ENCODE measurements at regions not wholly inside any gene's neighbourhood (a gene's known extent, or its start where the extent isn't known, plus 50 kb on each side); places are given as distances from the start of the nearest gene placed in this dataset.

- no peaks in the 10 kb centered on the region for H3F3A ChIP-seq (ENCODE audit: insufficient read depth, low read length)
- H3K4me2 ChIP-seq (ENCODE audit: low read length) = no peak overlapping the region
- H3K79me2 ChIP-seq (ENCODE audit: insufficient read depth, low read length) = no peaks in the 10 kb centered on the region
- H3K27me3 ChIP-seq (ENCODE audit: insufficient read depth, low read length) = 0 out of 2 replicates have a peak, but pooled peaks cover 6% of the 10 kb centered on the region
- H2AFZ ChIP-seq (ENCODE audit: low read length) = no peak overlapping the region
- H3K9me2 ChIP-seq (ENCODE audit: low read depth, low read length) = no peaks in the 10 kb centered on the region
- H3K9me3 ChIP-seq (ENCODE audit: low read length) = no peaks in the 10 kb centered on the region
- no peak overlapping the region for H3K4me3 ChIP-seq (ENCODE audit: low read depth, low read length, poor library complexity, severe bottlenecking)
- no peak overlapping the region for H3K27ac ChIP-seq (ENCODE audit: low read depth, low read length, poor library complexity, severe bottlenecking)
- no peaks in the 10 kb centered on the region for H4K20me1 ChIP-seq (ENCODE audit: insufficient read depth, low read length)
- H3K9ac ChIP-seq (ENCODE audit: low read length) = no peak overlapping the region
- no peaks in the 10 kb centered on the region for H3K4me1 ChIP-seq (ENCODE audit: insufficient read depth, low read length, severe bottlenecking)
- no peak for TF ChIP-seq CTCF (IDR thresholded peaks at IDR 0.05; ENCODE audit: low read length)
- TF ChIP-seq EZH2 (IDR thresholded peaks at IDR 0.05; ENCODE audit: borderline replicate concordance, low read length) = no peak
- H3K36me3 ChIP-seq (ENCODE audit: insufficient read depth, low read length) = no peaks in the 10 kb centered on the region
Measured at GRCh38 chr6:40887079-40887791, 151.8 kb downstream of the UNC5CL start.

- H3K79me2 ChIP-seq (ENCODE audit: insufficient read depth, low read length) = no peaks in the 10 kb centered on the region
- no peaks in the 10 kb centered on the region for H3K36me3 ChIP-seq (ENCODE audit: insufficient read depth, low read length)
- H3K9me3 ChIP-seq (ENCODE audit: low read length) = no peaks in the 10 kb centered on the region
- H3K4me3 ChIP-seq (ENCODE audit: low read depth, low read length, poor library complexity, severe bottlenecking) = no peak overlapping the region
- no peak overlapping the region for H3K4me2 ChIP-seq (ENCODE audit: low read length)
- no peaks in the 10 kb centered on the region for H4K20me1 ChIP-seq (ENCODE audit: insufficient read depth, low read length)
- no peaks in the 10 kb centered on the region for H3K9me2 ChIP-seq (ENCODE audit: low read depth, low read length)
- H3K9ac ChIP-seq (ENCODE audit: low read length) = no peak overlapping the region
- 0 out of 2 replicates have a peak, but pooled peaks cover 3% of the 10 kb centered on the region for H3K27me3 ChIP-seq (ENCODE audit: insufficient read depth, low read length)
- no peak overlapping the region for H2AFZ ChIP-seq (ENCODE audit: low read length)
- H3K4me1 ChIP-seq (ENCODE audit: insufficient read depth, low read length, severe bottlenecking) = no peaks in the 10 kb centered on the region
- no peaks in the 10 kb centered on the region for H3F3A ChIP-seq (ENCODE audit: insufficient read depth, low read length)
- TF ChIP-seq CTCF (IDR thresholded peaks at IDR 0.05; ENCODE audit: low read length) (no peak), EZH2 (IDR thresholded peaks at IDR 0.05; ENCODE audit: borderline replicate concordance, low read length) (no peak)
- H3K27ac ChIP-seq (ENCODE audit: low read depth, low read length, poor library complexity, severe bottlenecking) = no peak overlapping the region
Measured at GRCh38 chr6:40885139-40885774, 153.8 kb downstream of the UNC5CL start.

DNA sequence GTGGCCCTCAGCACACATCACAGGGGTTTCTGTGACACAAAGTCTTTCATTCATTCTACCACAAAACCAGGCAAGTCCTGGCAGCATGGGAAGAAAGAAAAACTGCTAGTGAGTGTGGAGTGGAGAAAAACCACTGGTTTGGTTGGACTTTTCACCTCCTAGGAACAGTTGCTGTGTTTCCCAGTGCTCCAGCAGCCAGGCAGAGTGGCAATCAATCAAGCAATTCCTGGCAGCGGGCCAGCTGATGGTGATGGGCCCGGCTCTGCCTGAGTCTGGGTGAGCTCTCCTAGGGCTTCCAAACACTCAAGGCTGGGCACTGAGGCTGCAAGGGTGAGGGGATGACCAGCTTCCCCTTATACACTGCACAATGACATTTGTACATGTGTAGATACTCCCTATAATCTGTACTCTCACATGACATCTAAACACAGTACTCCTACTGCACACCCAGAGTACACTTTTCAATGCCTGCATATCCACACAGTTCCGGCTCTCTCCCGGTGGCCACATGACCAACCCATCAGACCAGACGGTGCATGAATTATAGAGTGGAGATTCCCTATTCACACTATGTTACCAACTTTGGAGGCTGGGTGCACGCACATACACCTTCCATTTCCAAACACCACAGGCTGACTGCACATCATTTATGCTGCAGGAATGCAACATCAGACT is 156.6 kb downstream of the UNC5CL start:
- no peaks in the 10 kb centered on the region for H3K36me3 ChIP-seq (ENCODE audit: insufficient read depth, low read length)
- no peaks in the 10 kb centered on the region for H3K79me2 ChIP-seq (ENCODE audit: insufficient read depth, low read length)
- no peaks in the 10 kb centered on the region for H3F3A ChIP-seq (ENCODE audit: insufficient read depth, low read length)
- H4K20me1 ChIP-seq (ENCODE audit: insufficient read depth, low read length) = no peaks in the 10 kb centered on the region
- no peak overlapping the region for H2AFZ ChIP-seq (ENCODE audit: low read length)
- no peaks in the 10 kb centered on the region for H3K9me3 ChIP-seq (ENCODE audit: low read length)
- H3K27me3 ChIP-seq (ENCODE audit: insufficient read depth, low read length) = no peaks in the 10 kb centered on the region
- H3K9me2 ChIP-seq (ENCODE audit: low read depth, low read length) = no peaks in the 10 kb centered on the region
- H3K4me3 ChIP-seq (ENCODE audit: low read depth, low read length, poor library complexity, severe bottlenecking) = no peak overlapping the region
- no peaks in the 10 kb centered on the region for H3K4me1 ChIP-seq (ENCODE audit: insufficient read depth, low read length, severe bottlenecking)
- no peak overlapping the region for H3K27ac ChIP-seq (ENCODE audit: low read depth, low read length, poor library complexity, severe bottlenecking)
- TF ChIP-seq EZH2 (IDR thresholded peaks at IDR 0.05; ENCODE audit: borderline replicate concordance, low read length) (no peak), CTCF (IDR thresholded peaks at IDR 0.05; ENCODE audit: low read length) (no peak)
- no peak overlapping the region for H3K4me2 ChIP-seq (ENCODE audit: low read length)
- no peak overlapping the region for H3K9ac ChIP-seq (ENCODE audit: low read length)
